HL-60 (cell line): ENCODE measurements at regions not wholly inside any gene's neighbourhood (a gene's known extent, or its start where the extent isn't known, plus 50 kb on each side); places are given as distances from the start of the nearest gene placed in this dataset.

Experiments
- GABPA ChIP-seq: IDR thresholded peaks from 2 replicates; pipeline ENCODE4 v1.6.1; 2012; ENCODE audit warnings: low read depth
- POLR2AphosphoS5 ChIP-seq: IDR thresholded peaks from 2 replicates; pipeline ENCODE4 v1.6.1; 2012; ENCODE audit warnings: low read depth
- TF ChIP-seq, protein P1 (sequence below): IDR thresholded peaks from one replicate; pipeline ENCODE4 v1.5.1; 2011; ENCODE audit warnings: low read length, control low read depth, inconsistent platforms; ENCODE audit not compliant: insufficient read depth
- TF ChIP-seq, protein P2 (sequence below): IDR thresholded peaks from 2 replicates; pipeline ENCODE4 v1.6.1; 2012; ENCODE audit warnings: low read depth; ENCODE audit not compliant: insufficient replicate concordance

DNA sequence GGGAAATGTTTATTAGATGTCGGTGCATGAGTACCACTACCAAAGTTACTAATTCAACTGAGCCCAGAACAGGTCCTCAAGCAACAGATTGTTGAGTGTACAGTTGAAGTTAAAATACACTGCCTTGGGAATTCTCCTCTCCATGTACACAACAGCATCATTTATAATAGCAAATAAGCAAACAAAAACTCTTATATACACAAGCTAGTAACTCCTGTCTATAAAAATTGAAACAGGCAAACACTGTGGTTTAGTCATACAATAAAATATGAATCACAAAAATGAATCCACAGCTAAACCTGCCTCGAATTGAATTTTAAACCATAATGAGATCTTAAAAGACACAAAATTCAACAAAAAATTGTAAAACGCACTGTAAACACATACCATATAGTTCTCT lies 681.1 kb downstream of the C12orf50 start:
- TF ChIP-seq POLR2AphosphoS5, result no peak
- TF ChIP-seq, protein P1, sequence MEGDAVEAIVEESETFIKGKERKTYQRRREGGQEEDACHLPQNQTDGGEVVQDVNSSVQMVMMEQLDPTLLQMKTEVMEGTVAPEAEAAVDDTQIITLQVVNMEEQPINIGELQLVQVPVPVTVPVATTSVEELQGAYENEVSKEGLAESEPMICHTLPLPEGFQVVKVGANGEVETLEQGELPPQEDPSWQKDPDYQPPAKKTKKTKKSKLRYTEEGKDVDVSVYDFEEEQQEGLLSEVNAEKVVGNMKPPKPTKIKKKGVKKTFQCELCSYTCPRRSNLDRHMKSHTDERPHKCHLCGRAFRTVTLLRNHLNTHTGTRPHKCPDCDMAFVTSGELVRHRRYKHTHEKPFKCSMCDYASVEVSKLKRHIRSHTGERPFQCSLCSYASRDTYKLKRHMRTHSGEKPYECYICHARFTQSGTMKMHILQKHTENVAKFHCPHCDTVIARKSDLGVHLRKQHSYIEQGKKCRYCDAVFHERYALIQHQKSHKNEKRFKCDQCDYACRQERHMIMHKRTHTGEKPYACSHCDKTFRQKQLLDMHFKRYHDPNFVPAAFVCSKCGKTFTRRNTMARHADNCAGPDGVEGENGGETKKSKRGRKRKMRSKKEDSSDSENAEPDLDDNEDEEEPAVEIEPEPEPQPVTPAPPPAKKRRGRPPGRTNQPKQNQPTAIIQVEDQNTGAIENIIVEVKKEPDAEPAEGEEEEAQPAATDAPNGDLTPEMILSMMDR, result no peak
- TF ChIP-seq GABPA, result no peak
- TF ChIP-seq, protein P2, sequence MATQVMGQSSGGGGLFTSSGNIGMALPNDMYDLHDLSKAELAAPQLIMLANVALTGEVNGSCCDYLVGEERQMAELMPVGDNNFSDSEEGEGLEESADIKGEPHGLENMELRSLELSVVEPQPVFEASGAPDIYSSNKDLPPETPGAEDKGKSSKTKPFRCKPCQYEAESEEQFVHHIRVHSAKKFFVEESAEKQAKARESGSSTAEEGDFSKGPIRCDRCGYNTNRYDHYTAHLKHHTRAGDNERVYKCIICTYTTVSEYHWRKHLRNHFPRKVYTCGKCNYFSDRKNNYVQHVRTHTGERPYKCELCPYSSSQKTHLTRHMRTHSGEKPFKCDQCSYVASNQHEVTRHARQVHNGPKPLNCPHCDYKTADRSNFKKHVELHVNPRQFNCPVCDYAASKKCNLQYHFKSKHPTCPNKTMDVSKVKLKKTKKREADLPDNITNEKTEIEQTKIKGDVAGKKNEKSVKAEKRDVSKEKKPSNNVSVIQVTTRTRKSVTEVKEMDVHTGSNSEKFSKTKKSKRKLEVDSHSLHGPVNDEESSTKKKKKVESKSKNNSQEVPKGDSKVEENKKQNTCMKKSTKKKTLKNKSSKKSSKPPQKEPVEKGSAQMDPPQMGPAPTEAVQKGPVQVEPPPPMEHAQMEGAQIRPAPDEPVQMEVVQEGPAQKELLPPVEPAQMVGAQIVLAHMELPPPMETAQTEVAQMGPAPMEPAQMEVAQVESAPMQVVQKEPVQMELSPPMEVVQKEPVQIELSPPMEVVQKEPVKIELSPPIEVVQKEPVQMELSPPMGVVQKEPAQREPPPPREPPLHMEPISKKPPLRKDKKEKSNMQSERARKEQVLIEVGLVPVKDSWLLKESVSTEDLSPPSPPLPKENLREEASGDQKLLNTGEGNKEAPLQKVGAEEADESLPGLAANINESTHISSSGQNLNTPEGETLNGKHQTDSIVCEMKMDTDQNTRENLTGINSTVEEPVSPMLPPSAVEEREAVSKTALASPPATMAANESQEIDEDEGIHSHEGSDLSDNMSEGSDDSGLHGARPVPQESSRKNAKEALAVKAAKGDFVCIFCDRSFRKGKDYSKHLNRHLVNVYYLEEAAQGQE, result no peak
